ENCODE measurements at regions not wholly inside any gene's neighbourhood (a gene's known extent, or its start where the extent isn't known, plus 50 kb on each side); places are given as distances from the start of the nearest gene placed in this dataset.
"Not testable (repeated sequence)": the region's sequence is repeated elsewhere in the genome, so short reads cannot be mapped to it uniquely, and the experiment has no call there.

DNA sequence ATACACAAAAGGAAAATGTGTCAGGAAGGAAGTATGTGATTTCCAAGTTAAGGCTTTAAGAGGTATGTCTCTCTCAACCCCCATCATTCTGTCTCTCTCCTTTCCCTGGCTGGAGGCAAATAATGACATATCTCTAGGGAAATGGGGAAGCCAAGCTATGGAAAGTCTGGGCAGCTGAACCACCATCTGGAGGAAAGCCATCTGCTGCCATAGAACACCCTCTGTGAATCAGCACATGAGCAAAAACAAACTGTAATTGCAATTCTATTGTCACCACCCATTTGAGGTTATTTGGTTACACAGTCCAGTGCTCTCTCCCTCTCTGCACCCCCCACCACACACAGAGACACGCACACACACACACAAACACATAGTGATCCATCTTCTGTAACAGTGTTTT is 766.2 kb downstream of the FLRT2 start:
- no peak for DNase-seq

DNA sequence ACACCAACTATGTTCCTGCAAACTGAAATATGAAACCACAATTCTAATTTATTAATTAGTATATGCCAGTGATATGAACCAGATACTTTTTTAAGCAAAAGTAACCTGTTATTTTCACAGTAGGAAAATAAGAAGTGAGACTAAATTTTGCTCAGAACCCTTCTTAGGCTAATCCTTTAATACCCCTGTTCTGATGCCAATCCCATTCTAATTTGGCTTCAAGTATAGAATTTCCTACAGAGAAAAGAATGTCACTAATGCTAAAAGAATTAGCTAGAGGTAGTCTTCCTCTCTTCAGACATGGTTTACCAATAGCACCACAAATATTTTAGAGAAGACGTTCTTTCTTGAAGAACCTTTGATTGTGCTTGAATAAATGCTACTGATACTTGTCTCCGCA is 758.4 kb downstream of the FLRT2 start:
- DNase-seq: no peak

DNA sequence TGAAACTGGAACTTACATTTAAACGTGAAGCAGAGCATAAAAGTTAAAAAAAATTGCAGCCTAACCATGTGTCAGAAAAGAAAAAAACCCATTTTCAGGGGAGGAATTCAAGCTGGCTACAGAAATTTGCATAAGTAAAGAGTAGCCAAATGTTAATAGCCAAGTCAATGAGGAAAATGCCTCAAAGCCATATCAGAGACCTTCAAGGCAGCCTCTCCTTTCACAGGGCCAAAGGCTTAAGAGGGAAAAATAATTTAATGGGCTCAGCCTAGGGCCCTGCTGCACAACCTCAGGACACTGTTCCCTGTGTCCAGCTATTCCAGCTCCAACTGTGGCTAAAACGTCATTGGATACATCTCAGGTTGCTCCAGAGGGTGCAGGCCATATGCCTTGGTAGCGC is 749.5 kb downstream of the FLRT2 start:
- no peak for DNase-seq

DNA sequence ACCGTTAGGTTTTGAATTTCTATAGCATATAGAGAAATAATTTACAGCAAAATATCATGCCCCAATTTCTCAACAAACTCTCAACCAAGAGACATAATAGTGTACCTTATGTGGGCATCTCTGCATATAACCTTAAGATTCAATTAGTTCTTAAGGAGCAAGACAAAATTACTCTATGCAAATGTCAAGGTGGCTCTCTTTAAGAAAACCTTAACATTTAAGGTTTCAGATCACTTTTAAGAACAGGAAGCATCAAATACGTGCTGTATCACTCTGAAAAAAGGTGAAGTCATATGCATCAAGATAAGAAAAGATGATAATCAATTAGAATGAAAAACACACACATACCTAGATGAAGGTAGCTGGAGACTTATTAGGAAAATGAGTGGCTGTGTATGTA is 728.0 kb downstream of the FLRT2 start:
- DNase-seq: no peak

DNA sequence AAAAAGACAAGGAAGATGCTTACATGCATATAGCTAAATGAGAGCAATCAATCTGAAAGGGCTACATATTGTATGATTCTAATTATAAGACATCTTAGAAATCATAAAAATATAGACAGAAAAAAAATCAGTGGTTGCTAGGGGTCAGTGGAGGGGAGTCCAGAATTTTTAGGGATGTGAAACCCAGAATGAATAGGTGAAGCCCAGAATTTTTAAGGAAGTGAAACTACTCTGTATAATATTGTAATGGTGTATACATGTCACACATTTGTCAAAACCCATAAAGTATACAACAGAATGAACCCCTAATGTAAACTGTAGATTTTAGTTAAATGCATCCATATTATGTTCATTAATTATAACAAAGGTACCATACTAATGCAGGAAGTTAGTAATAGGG is 713.2 kb downstream of the FLRT2 start:
- no peak for DNase-seq

DNA sequence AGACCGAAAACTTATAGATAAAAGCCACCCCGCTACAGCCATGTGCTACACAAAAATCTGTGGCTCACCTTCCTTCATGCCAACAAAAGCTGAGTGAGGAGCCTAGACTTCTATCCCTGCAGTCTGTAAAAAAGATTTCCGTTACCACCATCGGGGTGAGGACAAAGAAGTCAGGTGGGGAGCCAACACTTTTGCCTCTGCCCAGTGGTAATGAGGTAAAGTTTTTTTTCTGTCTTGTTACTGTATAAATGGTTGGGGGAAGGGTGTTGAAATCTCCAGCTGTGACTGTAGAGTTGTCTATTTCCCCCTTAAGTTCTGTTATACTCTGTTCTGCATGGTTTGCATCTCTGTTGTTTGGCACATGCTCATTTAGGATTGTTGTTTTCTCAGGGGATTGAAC is 707.8 kb downstream of the FLRT2 start:
- DNase-seq: no peak

DNA sequence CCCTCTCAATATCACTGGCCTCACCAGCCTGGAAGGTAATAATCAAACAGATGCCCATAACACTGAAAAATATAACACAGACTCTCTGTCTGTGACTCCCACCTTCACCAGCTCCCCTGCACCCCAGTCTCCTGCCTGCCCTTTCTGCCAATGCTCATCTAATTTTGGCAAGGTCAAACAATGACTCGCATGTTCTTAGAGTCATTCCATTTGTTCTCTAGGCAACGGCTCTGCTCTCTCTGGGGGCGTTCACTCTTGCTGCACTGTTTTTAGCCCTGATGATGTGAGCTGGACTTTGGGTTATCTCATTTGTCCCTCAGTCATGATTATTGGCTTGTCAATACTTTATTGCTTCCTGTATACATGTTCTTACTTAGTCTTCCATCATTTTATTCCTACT is 691.8 kb downstream of the FLRT2 start:
- DNase-seq: no peak

DNA sequence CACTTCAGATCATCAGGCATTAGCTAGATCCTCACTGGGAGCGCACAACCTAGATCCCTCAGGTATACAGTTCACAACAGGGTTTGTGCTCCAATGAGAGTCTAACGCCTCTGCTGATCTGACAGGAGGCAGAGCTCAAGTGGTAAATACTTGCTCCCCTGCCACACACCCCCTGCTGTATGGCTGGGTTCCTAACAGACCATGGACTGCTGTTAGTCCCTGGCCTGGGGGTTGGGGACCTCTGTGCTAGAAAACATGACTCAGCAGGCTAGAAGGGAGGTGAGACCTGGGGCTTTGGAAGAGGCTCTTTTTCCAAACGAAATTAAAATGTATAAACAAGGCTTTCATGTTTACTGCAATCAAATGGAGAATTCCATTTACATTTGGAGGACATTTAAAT is 691.1 kb downstream of the FLRT2 start:
- no peak for DNase-seq

DNA sequence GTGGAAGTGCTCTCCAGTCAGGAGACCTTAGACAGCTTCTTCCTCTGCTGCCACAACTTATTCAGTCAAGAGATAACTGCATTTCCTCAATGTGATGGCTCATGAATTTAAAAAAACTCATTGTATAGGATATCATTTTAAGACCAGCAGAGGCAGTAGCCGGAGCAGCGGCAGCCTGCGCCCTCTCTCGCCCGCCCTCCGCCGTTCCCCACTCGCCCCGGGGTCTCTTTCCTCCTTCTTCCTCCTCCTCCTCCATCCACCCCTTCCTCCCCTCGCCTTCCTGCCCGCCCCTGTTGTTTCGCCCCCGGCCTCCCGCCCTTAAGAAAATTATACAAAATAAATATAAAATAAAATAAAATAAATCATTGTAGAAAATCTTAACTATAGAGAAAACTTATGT is 687.6 kb downstream of the FLRT2 start:
- no peak for DNase-seq

DNA sequence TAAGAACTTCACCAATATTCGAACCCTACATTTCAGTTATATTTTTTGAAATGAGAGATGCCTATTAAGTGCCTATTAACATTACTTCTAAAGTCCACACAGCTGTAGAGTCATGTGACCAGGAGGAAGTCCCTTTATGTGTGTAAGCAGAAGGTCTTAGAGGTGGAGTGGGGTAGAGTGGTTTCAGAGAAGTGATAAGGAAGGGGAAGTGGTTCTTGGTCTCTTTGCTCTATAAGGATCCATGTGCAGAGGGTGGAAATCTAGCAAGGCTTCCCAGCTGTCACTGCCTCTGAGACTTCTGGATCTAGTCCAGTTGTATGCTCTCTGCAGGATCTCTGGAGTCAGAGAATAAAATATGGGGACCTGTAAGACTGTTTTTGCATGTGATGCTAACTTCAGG is 673.9 kb downstream of the FLRT2 start:
- DNase-seq: no peak

DNA sequence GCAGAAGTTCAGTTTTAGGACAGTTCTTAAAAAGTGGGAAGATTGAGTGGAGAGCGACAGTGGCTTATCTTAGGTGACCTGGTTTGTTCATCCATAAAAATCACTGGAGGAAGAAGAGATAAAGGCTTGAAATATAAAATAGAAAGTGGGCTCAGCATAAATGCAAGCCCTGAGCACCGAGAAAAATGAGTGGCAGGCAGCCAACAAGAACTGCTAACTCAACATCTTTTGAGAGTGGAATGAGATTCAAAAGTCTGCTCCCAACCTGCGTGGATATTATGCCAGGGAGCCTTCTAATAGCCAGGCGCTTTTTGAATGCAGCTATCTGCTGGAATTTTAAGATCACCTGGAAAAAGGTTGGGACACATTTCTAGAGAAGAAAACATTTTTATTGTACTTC is 666.5 kb downstream of the FLRT2 start:
- DNase-seq: no peak

DNA sequence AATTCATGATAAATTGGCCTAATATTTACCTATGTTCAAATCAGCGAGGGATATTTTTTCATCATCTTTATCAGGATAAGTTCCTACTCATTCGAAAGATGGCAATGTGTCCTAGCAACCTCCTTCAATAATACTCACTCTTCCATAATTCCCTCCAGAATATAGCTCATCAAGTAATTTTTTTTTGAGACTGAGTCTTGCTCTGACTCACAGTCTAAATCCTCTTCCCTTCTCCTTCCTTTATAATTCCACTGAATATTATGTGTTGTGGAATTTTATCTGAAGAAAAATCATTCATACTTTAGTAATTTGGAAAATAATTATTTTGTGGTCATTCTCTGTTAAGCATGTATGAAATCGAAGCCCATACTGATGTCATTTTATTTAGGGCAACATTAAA is 663.8 kb downstream of the FLRT2 start:
- DNase-seq: no peak

DNA sequence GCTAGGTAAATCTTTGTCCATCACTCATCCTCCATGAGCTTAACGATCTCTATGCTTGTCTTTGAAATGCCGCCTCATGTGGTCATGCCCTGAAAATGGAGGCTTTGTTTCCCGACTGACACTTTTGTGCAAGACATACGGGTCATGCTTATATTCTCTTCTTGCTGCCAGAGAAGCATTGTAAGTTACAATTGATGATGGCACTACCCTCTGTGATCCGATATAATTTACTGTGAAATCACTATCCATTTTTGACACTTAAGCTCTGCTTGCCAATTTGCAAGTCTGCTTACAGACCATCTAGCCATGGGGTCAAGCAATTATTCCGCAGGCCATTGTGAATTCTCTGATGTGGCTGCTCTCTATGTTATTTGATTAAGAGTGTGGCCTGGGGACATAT is 650.0 kb downstream of the FLRT2 start:
- DNase-seq: no peak

DNA sequence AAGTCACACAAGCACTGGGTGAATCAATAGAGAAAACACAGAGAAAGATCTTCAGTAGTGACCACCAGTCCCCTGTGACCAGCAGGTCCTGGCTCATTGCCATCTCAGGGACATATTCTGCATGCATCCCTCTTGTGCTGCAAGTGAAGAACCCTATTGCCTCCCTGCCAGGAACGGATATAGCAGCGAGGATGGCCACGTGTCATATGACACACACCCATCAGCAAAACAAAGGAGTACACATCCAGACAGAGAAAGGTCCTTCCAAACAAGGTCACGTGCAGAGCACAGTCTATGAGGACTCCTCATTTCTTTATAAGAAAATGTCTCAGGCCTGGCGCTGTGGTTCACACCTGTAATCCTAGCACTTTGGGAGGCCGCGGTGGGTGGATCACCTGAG is 638.4 kb downstream of the FLRT2 start:
- no peak for DNase-seq

DNA sequence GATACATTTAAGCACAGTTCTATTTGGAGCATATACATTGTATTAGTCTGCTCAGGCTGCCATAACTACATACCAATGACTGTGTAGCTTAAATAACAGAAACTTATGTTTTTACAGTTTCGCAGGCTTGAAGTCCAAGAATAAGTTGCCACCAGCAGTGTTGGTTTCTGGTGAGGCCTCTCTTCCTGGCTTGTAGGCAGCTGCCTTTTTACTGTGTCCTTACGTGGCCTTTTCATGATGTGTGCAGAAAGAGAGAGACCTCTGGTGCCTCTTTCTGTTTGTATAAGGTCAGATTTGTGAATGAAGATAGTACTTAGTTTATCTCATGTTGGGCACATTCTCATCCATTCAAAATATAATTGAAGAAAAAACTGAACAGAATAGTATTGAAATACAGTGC is 636.6 kb downstream of the FLRT2 start:
- DNase-seq: no peak

DNA sequence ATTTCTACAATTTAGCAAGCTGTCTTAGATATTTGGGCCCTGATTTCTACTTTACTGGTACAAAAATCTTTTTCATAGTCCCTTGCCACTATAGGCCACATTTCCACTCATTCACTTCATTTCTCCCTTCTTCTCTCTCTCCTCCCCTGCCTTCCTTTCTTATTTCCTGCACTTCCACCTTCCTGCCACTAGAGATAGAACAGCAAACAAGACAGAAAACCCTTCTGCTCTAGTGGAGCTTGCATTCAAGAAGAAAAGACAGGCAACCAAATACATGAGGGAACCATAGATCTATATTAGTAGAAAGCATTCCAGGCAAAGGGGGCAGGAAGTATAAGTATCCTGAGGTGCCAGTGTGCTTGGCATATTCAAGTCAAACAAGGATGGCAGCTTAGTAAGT is 623.5 kb downstream of the FLRT2 start:
- DNase-seq: no peak

DNA sequence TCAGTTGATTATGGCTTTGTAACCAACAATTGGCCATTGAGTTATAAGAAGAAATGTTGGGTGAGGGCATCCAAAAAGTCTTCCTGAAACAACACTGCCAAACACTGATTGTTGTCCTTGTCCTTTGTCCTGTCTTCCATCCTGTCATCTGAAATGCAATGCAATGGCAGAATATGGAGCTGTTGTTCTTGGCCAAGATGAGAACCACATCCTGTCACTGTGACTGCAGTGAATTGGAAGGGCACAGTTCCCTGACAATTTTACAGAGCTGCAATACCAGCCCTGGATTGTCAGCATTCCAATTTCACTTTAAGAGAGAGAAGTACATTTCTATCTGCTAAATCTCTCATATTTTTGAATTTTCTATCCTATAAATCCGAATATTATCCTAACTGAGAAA is 613.3 kb downstream of the FLRT2 start:
- DNase-seq: no peak

DNA sequence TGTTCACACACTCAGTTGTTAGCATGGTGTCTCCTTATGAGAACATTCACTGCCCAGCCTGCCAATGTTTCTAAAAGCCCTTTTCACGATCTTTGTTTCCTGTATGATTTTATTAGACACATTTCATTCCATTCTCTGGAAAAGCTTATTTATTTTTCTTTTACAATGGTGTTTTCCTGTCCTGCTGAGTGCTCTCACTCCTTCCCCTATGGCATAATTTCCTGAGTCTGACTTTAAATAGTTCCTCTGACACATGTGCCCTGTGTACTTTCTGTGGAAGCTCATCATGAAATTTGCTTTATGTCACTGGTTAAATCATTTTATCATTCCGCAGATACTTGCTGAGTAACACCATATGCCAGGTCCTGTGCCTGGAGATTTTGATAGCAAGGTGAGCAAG is 612.0 kb downstream of the FLRT2 start:
- DNase-seq: no peak

DNA sequence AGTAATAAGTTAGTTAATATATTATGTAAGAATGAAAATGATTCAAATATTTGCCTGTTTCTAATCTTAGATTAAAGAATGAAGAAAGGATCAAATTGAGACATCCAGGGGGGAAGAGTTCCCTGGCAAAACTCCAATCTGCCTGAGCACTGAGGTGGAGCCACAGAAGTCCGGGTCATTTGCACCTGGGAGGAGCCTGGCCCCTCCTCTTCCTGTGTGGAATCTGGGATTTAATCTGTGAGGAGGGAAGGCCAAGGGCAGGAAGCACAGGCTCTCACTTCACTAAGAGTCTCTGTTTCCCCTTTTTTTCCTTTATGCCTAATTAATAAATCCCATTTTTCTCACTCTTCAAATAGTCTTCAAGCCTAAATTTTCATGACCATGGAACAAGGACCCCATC is 599.5 kb downstream of the FLRT2 start:
- DNase-seq: no peak

DNA sequence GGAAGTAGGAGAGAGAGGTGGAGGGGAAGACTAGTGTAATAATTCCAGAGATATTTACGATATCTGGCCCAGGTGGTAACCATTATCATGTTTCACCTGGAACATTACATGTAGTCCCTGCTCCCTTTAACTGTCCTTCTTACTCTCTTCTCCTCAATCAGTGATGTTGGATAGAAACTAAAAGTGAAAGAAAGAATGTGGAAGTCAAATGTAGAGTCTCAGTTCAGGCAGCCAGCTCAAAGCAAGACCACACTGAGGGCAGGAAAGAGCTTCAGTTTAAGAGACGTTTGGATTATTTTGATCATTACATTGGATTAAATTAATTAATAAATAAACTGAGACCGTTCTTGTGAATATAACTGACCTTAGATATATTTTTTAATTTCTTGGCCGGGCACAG is 594.4 kb downstream of the FLRT2 start:
- DNase-seq: no peak

DNA sequence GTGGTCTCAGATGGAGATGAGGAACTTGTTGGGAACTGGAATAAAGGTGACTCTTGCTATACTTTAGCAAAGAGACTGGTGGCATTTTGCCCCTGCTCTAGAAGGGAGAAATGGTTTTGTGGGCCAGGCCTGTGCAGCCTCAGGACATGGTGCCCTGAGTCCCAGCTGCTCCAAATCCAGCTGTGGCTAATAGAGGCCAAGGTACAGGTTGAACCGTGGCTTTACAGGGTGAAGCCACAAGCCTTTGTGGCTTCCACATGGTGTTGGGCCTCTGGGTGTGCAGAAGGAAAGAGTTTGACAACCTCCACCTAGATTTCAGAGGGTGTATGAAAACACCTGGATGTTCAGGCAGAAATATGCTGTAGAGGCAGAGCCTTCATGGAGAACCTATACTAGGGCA is 586.0 kb downstream of the FLRT2 start:
- no peak for DNase-seq

DNA sequence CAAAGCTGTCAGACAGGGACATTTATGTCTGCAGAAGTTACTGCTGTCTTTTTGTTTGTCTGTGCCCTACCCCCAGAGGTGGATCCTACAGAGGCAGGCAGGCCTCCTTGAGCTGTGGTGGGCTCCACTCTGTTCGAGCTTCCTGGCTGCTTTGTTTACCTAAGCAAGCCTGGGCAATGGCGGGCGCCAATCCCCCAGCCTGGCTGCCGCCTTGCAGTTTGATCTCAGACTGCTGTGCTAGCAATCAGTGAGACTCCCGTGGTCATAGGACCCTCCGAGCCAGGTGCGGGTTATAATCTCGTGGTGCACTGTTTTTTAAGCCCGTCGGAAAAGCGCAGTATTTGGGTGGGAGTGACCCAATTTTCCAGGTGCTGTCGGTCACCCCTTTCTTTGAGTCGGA is 580.9 kb downstream of the FLRT2 start:
- DNase-seq: not testable (repeated sequence)

DNA sequence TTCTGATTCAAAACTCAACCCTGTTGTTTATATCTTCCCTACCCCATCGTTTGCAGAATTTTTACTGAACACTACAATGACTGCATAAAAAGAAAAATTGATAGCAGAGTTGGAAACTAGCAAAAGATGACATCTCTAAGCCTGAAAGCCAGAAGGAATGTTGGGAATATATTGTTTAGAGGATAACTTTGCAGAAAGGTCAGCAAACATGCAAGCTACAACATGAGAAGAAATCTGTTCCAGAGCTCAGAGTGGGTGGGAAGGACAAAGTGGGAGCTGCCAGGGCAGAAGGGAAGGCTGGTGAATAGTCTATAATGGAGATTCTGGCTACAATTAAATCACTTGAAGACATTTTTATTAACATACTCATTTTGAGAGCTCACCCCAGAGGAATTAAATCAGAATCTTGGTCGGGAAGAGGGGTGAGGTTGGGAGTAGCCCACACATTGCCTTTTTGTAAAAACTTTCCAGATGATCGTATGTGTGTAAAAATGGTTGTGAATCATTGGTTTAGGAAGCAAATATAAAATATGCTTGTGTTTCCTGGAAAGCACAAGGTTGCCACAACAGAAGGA is 574.8 kb downstream of the FLRT2 start:
- DNase-seq: no peak

DNA sequence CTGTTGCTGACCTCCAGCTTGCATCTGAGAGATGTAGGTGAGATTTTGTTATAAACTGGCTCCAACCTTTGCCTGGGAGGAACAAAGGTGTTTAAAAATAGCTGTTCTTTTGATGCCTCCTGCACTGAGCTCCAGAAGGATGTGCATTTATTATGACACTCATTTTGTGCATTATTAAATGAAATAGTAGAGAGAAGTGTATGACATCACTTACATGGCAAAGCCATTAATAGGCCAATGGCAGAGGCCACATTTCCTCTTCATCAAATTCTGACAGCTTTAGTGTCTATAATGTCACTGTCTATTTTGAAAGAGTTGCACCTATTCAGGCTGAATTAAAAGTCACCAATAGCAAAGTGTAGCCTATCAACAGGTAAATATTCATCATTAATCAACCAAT is 564.6 kb downstream of the FLRT2 start:
- DNase-seq: no peak

DNA sequence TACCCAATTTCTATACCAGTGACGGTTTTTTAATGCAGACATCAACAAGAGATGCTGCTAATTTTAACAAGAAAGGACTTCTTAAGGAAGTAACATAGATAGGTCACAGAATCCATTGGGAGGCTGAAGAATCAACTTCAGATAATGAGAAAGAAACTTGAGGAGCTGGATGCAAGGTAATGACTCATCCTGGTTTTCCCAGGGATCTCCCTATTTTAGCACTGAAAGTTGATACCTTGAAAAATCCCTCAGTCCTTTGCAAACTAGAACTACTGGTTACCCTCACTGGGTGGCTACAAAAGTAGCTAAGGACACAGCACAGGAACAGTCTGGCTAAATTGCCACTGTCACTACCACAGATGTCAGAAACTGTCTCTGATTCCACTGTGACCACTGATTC is 561.9 kb downstream of the FLRT2 start:
- no peak for DNase-seq

DNA sequence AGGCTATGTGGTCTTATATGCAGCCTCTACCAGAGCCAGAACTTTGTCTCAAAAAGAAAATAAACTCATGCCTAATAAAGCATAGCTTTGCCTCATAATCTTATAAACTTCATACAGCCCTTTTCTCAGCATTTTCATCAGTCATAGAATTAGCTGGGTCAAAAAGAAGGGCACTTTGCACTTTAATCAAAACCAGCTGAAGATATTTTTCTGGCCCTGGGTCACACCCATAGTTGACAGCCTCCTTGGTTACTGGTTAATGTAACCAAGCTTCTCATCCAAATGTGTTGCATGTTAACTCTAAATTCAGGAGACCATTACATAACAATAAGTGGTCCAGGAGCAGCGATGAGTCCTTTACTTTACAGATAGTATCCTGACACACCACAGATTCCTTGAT is 558.2 kb downstream of the FLRT2 start:
- no peak for DNase-seq
